B cell (primary cell): ENCODE measurements at regions not wholly inside any gene's neighbourhood (a gene's known extent, or its start where the extent isn't known, plus 50 kb on each side); places are given as distances from the start of the nearest gene placed in this dataset.

Experiments
- ATAC-seq: fragments of 200-7000 bp; cut with Tn5 transposase; one replicate; pipeline ENCODE4 v1.10.0; 2021; ENCODE audit warnings: low read depth, mild to moderate bottlenecking, moderate number of reproducible peaks, moderate library complexity
- CTCF ChIA-PET: fragments of 350-600 bp; sonication (Branson Sonifier 250); formaldehyde crosslinking; loops from one replicate; lab custom pipeline; 2021; ENCODE audit warnings: antibody characterized with exemption, inconsistent platforms; lab: Charles Lee
- POLR2A ChIA-PET: fragments of 350-600 bp; sonication (Branson Sonifier 250); formaldehyde crosslinking; loops from one replicate; lab custom pipeline; 2021; ENCODE audit warnings: antibody characterized with exemption; lab: Charles Lee
- DNase-seq: peaks from one replicate; pipeline ENCODE4 v3.0.0; 2013
- H2AFZ ChIP-seq: 2 replicates; pipeline ENCODE4 v1.6.1; 2012; ENCODE audit warnings: mild to moderate bottlenecking, low read depth, low read length; ENCODE audit not compliant: insufficient read depth, poor library complexity, severe bottlenecking
- H3K27ac ChIP-seq, 2 donors: 1 replicate in 1 of 2; 2 replicates in 1 of 2; pipeline ENCODE4 v1.5.1; 2012 to 2013; ENCODE audit warnings: low read length in 2 of 2, mild to moderate bottlenecking in 2 of 2, moderate library complexity in 1 of 2
- H3K27me3 ChIP-seq, 4 experiments: fragments of 200-600 bp in 1 of 4; sonication (generic) in 1 of 4; replicated peaks in 1 of 4; 1 replicate in 2 of 4; 2 replicates in 2 of 4; pipeline versions ENCODE4 v1.6.1 to v1.7.0; 2013 to 2016; ENCODE audit warnings: low read length in 3 of 4, mild to moderate bottlenecking in 2 of 4, mixed read lengths in 1 of 4, moderate library complexity in 1 of 4; ENCODE audit not compliant: insufficient read depth in 4 of 4, control insufficient read depth in 3 of 4; ENCODE audit errors: control extremely low read depth in 1 of 4
- H3K36me3 ChIP-seq, 2 experiments: replicated peaks in 1 of 2; 1 replicate in 1 of 2; 2 replicates in 1 of 2; pipeline versions ENCODE4 v1.6.1 to v1.7.1; 2013; ENCODE audit warnings: low read length in 1 of 2; ENCODE audit not compliant: insufficient read depth in 2 of 2, control insufficient read depth in 1 of 2; ENCODE audit errors: control extremely low read depth in 1 of 2, extremely low read depth in 1 of 2
- H3K4me1 ChIP-seq, 2 donors: fragments of 200-600 bp in 1 of 2; sonication (generic) in 1 of 2; 1 replicate in 1 of 2; 2 replicates in 1 of 2; pipeline versions ENCODE4 v1.5.1 to v1.6.1; 2013 to 2017; ENCODE audit warnings: low read length in 2 of 2; ENCODE audit not compliant: control insufficient read depth in 2 of 2, insufficient read depth in 2 of 2
- H3K4me2 ChIP-seq: replicated peaks from 2 replicates; pipeline ENCODE3; 2012; ENCODE audit warnings: mild to moderate bottlenecking, low read depth, low read length; ENCODE audit not compliant: poor library complexity, severe bottlenecking
- H3K4me3 ChIP-seq, 5 experiments: fragments of 200-600 bp in 1 of 5; sonication (generic) in 1 of 5; 1 replicate in 3 of 5; 2 replicates in 2 of 5; pipeline versions ENCODE4 v1.5.1 to v1.7.0; 2011 to 2016; ENCODE audit warnings: low read length in 4 of 5, mild to moderate bottlenecking in 4 of 5, low read depth in 2 of 5, control low read depth in 1 of 5, moderate library complexity in 1 of 5; ENCODE audit not compliant: insufficient read depth in 1 of 5; ENCODE audit errors: control extremely low read depth in 1 of 5, extremely low read depth in 1 of 5
- H3K79me2 ChIP-seq: fragments of 200-600 bp; sonication (generic); one replicate; pipeline ENCODE4 v1.6.0; 2016; ENCODE audit warnings: low read length; ENCODE audit not compliant: control insufficient read depth, insufficient read depth
- H3K9ac ChIP-seq: fragments of 200-600 bp; sonication (generic); 2 replicates; pipeline ENCODE4 v1.6.1; 2017; ENCODE audit warnings: mild to moderate bottlenecking, low read length, moderate library complexity
- H3K9me3 ChIP-seq, 3 donors: one replicate each; pipeline versions ENCODE4 v1.6.1 to v1.7.1; 2013; ENCODE audit warnings: low read length in 2 of 3; ENCODE audit not compliant: control insufficient read depth in 2 of 3, insufficient read depth in 1 of 3; ENCODE audit errors: control extremely low read depth in 1 of 3
- H4K20me1 ChIP-seq: 2 replicates; pipeline ENCODE4 v1.6.0; 2012; ENCODE audit warnings: mild to moderate bottlenecking, low read length; ENCODE audit not compliant: insufficient read depth, control insufficient read depth, poor library complexity, severe bottlenecking
- H3K27ac Mint-ChIP-seq: one replicate; pipeline ENCODE4 v1.8.0; 2021; ENCODE audit warnings: mixed read lengths
- H3K27me3 Mint-ChIP-seq: one replicate; pipeline ENCODE4 v1.8.0; 2021; ENCODE audit warnings: mixed read lengths
- H3K4me1 Mint-ChIP-seq: one replicate; pipeline ENCODE4 v1.8.0; 2021; ENCODE audit warnings: mixed read lengths
- H3K4me3 Mint-ChIP-seq: one replicate; pipeline ENCODE4 v1.8.0; 2021; ENCODE audit warnings: mixed read lengths
- H3K9me3 Mint-ChIP-seq: one replicate; pipeline ENCODE4 v1.8.0; 2022; ENCODE audit warnings: mixed read lengths; ENCODE audit not compliant: insufficient read depth
- EZH2 ChIP-seq: IDR thresholded peaks from 2 replicates; pipeline ENCODE4 v1.6.1; 2012; ENCODE audit warnings: borderline replicate concordance, low read depth, mild to moderate bottlenecking, moderate library complexity, low read length; ENCODE audit not compliant: insufficient read depth, poor library complexity, severe bottlenecking
- WGBS: methylation state at CpG from one replicate; pipeline ENCODE4 v1.1.5; 2013; ENCODE audit warnings: missing lambda C conversion rate; ENCODE audit not compliant: insufficient coverage; 5-methylcytosine and 5-hydroxymethylcytosine counted together
- intact Hi-C: fragments of 100-400 bp; cut with micrococcal nuclease; formaldehyde crosslinking; loops from one replicate; pipeline ENCODE4 v1.10.0; 2022
- TF ChIP-seq, protein P1 (sequence below): fragments of 200-600 bp; IDR thresholded peaks from one replicate; pipeline ENCODE4 v1.8.0; 2022; ENCODE audit warnings: antibody characterized with exemption, mild to moderate bottlenecking

DNA sequence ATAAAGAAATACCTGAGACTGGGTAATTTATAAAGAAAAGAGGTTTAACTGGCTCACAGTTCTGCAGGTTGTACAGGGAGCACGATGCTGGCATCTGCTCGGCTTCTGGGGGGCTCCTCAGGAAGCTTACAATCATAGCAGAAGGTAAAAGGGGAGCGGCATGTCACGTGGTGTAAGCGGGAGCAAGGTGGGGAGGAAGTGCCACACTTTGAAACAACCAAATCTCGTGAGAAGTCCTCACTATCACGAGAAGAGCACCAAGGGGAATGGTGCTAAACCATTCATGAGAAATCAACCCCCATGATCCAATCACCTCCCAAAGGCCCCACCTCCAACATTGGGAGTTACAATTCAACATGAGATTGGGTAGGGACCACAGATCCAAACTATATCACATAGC lies 67.7 kb downstream of the AKR1B1 start:
- TF ChIP-seq, protein P1, sequence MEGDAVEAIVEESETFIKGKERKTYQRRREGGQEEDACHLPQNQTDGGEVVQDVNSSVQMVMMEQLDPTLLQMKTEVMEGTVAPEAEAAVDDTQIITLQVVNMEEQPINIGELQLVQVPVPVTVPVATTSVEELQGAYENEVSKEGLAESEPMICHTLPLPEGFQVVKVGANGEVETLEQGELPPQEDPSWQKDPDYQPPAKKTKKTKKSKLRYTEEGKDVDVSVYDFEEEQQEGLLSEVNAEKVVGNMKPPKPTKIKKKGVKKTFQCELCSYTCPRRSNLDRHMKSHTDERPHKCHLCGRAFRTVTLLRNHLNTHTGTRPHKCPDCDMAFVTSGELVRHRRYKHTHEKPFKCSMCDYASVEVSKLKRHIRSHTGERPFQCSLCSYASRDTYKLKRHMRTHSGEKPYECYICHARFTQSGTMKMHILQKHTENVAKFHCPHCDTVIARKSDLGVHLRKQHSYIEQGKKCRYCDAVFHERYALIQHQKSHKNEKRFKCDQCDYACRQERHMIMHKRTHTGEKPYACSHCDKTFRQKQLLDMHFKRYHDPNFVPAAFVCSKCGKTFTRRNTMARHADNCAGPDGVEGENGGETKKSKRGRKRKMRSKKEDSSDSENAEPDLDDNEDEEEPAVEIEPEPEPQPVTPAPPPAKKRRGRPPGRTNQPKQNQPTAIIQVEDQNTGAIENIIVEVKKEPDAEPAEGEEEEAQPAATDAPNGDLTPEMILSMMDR: no peak
- TF ChIP-seq EZH2: no peak
- Histone ChIP-seq H3K4me1 (no peaks in the 10 kb centered on the region), H4K20me1 (no peaks in the 10 kb centered on the region), H3K4me3 (no peak overlapping the region), H3K9me3 (no peaks in the 10 kb centered on the region), H3K9ac (no peak overlapping the region), H3K27me3 (no peaks in the 10 kb centered on the region), H3K4me2 (no peak overlapping the region), H3K27ac (no peak overlapping the region), H2AFZ (no peak overlapping the region), H3K36me3 (no peaks in the 10 kb centered on the region), H3K79me2 (no peaks in the 10 kb centered on the region)
- Mint-ChIP-seq H3K4me3 (no peak overlapping the region), H3K27ac (no peak overlapping the region), H3K27me3 (peaks cover 11% of the 10 kb centered on the region), H3K9me3 (no peaks in the 10 kb centered on the region), H3K4me1 (peaks cover 6% of the 10 kb centered on the region)
- no peak for DNase-seq
- ChIA-PET POLR2A (no interaction called here), CTCF (interaction anchor here (1.3 kb wide), 1 partner anchor 11 kb away, joined by 4 read pairs; no protein-coding TSS in a partner anchor)
- intact Hi-C loops: no loop called here
- ATAC-seq: no peak
- 79% methylated on average over 2 of the region's 7 CpGs for WGBS

DNA sequence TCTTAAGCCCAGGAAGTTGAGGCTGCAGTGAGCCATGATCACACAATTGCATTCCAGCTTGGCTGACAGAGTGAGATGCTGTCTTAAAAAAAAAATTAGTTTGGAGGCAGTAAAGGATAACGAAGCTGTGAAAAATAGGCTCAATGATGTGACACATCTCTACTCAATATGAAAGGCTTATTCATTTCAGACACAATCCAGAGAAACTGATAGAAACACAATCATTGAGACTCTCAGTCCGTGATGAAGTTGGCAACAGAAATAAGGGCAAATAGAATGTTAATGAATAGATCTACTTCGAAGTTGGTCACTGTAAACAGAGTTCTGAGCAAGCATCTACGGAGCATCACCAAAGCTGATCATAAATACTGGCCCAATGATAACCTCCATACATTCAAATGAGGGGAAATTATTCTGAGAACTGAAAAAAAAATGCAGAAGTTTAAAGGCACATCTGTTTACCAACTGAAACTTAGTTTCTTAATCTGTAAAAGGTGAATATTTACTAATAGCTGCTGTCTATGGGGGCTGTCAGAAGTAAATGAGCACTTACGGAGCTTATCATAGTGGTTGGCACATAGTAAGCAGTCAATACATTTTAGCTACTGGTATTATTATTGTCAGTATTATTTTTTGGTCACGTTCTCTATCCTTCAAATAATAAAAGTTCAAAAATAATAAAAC lies 70.4 kb downstream of the AKR1B1 start:
- no peak for DNase-seq
- peaks cover 6% of the 10 kb centered on the region for H3K4me1 Mint-ChIP-seq

More for the DNA sequence above, 70.4 kb downstream of the AKR1B1 start:
- TF ChIP-seq, protein P1: no peak
- TF ChIP-seq EZH2: no peak
- H3K4me3 ChIP-seq: no peak overlapping the region
- Mint-ChIP-seq H3K27me3 (peaks cover 19% of the 10 kb centered on the region), H3K4me3 (no peak overlapping the region), H3K9me3 (no peaks in the 10 kb centered on the region), H3K27ac (no peak overlapping the region)
- H3K79me2 ChIP-seq: no peaks in the 10 kb centered on the region
- WGBS: no CpG with 5 or more reads among the region's 6 CpGs
- intact Hi-C loops: no loop called here
- CTCF ChIA-PET: no interaction called here
- no peaks in the 10 kb centered on the region for H4K20me1 ChIP-seq
- no peak overlapping the region for H2AFZ ChIP-seq
- POLR2A ChIA-PET: no interaction called here
- peaks cover 0 to 2% (median 0%) of the 10 kb centered on the region in 4 experiments for H3K27me3 ChIP-seq
- no peak overlapping the region for H3K9ac ChIP-seq
- H3K36me3 ChIP-seq: no peaks in the 10 kb centered on the region
- H3K27ac ChIP-seq: no peak overlapping the region
- H3K4me2 ChIP-seq: no peak overlapping the region
- no peak for ATAC-seq
- H3K4me1 ChIP-seq: no peaks in the 10 kb centered on the region
- no peaks in the 10 kb centered on the region for H3K9me3 ChIP-seq
